ENCODE measurements at regions not wholly inside any gene's neighbourhood (a gene's known extent, or its start where the extent isn't known, plus 50 kb on each side); places are given as distances from the start of the nearest gene placed in this dataset.

- H3K4me3 Mint-ChIP-seq, result no peak overlapping the region
- no peaks in the 10 kb centered on the region for H3K79me2 ChIP-seq (ENCODE audit: low read depth)
- no peaks in the 10 kb centered on the region for H4K20me1 ChIP-seq (ENCODE audit: low read depth)
- H3K27me3 ChIP-seq, result no peaks in the 10 kb centered on the region
- no peak overlapping the region for H3K4me2 ChIP-seq
- H3K4me3 ChIP-seq, result no peak overlapping the region
- peaks cover 16% of the 10 kb centered on the region for H3K4me1 Mint-ChIP-seq
- H3F3A ChIP-seq (ENCODE audit: low read depth), result no peaks in the 10 kb centered on the region
- DNase-seq (ENCODE audit: low spot score), result no peak
- H3K9me3 Mint-ChIP-seq, result peaks cover 3% of the 10 kb centered on the region
- no peaks in the 10 kb centered on the region for H3K9me3 ChIP-seq (ENCODE audit: low read depth)
- no peaks in the 10 kb centered on the region for H3K36me3 Mint-ChIP-seq
- H3K27ac ChIP-seq, result no peak overlapping the region
- H3K36me3 ChIP-seq, result no peaks in the 10 kb centered on the region
- TF ChIP-seq CTCF (IDR thresholded peaks at IDR 0.05) (no peak), EZH2phosphoT487 (IDR thresholded peaks at IDR 0.05) (no peak), EZH2 (IDR thresholded peaks at IDR 0.05) (no peak)
- H2AFZ ChIP-seq (replicated peaks), result no peak overlapping the region
- H3K4me1 ChIP-seq, result no peaks in the 10 kb centered on the region
- no peak overlapping the region for H3K9ac ChIP-seq
- no peak overlapping the region for H3K27ac Mint-ChIP-seq
- peaks cover 3% of the 10 kb centered on the region for H3K27me3 Mint-ChIP-seq (ENCODE audit: insufficient read depth, low read depth)
Measured at GRCh38 chr14:34110531-34110930, 159.7 kb upstream of the EGLN3 start.

GRCh38 chr14:34107441-34107840, 156.6 kb upstream of the EGLN3 start:
- no peaks in the 10 kb centered on the region for H3K27me3 ChIP-seq
- no peak overlapping the region for H3K4me3 ChIP-seq
- Mint-ChIP-seq H3K4me3 (no peak overlapping the region), H3K36me3 (no peaks in the 10 kb centered on the region), H3K9me3 (no peaks in the 10 kb centered on the region), H3K4me1 (peaks cover 13% of the 10 kb centered on the region), H3K27me3 (ENCODE audit: insufficient read depth, low read depth) (peaks cover 3% of the 10 kb centered on the region), H3K27ac (no peak overlapping the region)
- H3K36me3 ChIP-seq, result no peaks in the 10 kb centered on the region
- H4K20me1 ChIP-seq (ENCODE audit: low read depth), result no peaks in the 10 kb centered on the region
- no peaks in the 10 kb centered on the region for H3K9me3 ChIP-seq (ENCODE audit: low read depth)
- peaks cover 14% of the 10 kb centered on the region for H3K4me1 ChIP-seq
- no peaks in the 10 kb centered on the region for H3F3A ChIP-seq (ENCODE audit: low read depth)
- no peak overlapping the region for H3K9ac ChIP-seq
- H3K27ac ChIP-seq, result no peak overlapping the region
- H3K79me2 ChIP-seq (ENCODE audit: low read depth), result no peaks in the 10 kb centered on the region
- H2AFZ ChIP-seq (replicated peaks), result no peak overlapping the region
- H3K4me2 ChIP-seq, result no peak overlapping the region
- TF ChIP-seq EZH2 (IDR thresholded peaks at IDR 0.05), result no peak
- TF ChIP-seq EZH2phosphoT487 (IDR thresholded peaks at IDR 0.05), result no peak
- no peak for TF ChIP-seq CTCF (IDR thresholded peaks at IDR 0.05)
- no peak for DNase-seq (ENCODE audit: low spot score)

- DNase-seq (ENCODE audit: low spot score), result no peak
- Histone ChIP-seq H3F3A (ENCODE audit: low read depth) (no peaks in the 10 kb centered on the region), H3K36me3 (no peaks in the 10 kb centered on the region), H4K20me1 (ENCODE audit: low read depth) (no peaks in the 10 kb centered on the region), H3K79me2 (ENCODE audit: low read depth) (no peaks in the 10 kb centered on the region), H3K27ac (no peak overlapping the region), H3K9ac (no peak overlapping the region), H3K27me3 (no peaks in the 10 kb centered on the region), H3K4me2 (no peak overlapping the region), H3K4me3 (no peak overlapping the region), H2AFZ (replicated peaks) (no peak overlapping the region), H3K4me1 (peaks cover 16% of the 10 kb centered on the region), H3K9me3 (ENCODE audit: low read depth) (no peaks in the 10 kb centered on the region)
- Mint-ChIP-seq H3K27ac (no peak overlapping the region), H3K4me3 (no peak overlapping the region), H3K9me3 (no peaks in the 10 kb centered on the region), H3K36me3 (no peaks in the 10 kb centered on the region), H3K4me1 (peaks cover 9% of the 10 kb centered on the region), H3K27me3 (ENCODE audit: insufficient read depth, low read depth) (peaks cover 3% of the 10 kb centered on the region)
- no peak for TF ChIP-seq EZH2 (IDR thresholded peaks at IDR 0.05)
- no peak for TF ChIP-seq CTCF (IDR thresholded peaks at IDR 0.05)
- no peak for TF ChIP-seq EZH2phosphoT487 (IDR thresholded peaks at IDR 0.05)
Measured at GRCh38 chr14:34106310-34106709, 155.4 kb upstream of the EGLN3 start.
